GM21360 (cell line): ENCODE measurements at regions not wholly inside any gene's neighbourhood (a gene's known extent, or its start where the extent isn't known, plus 50 kb on each side); places are given as distances from the start of the nearest gene placed in this dataset.

ENCODE experiments used
- ATAC-seq: cut with Tn5 transposase; IDR thresholded peaks from one replicate; pipeline ENCODE4 v1.9.1; 2021; ENCODE audit warnings: mild to moderate bottlenecking, moderate library complexity; ENCODE audit not compliant: unreplicated experiment

DNA sequence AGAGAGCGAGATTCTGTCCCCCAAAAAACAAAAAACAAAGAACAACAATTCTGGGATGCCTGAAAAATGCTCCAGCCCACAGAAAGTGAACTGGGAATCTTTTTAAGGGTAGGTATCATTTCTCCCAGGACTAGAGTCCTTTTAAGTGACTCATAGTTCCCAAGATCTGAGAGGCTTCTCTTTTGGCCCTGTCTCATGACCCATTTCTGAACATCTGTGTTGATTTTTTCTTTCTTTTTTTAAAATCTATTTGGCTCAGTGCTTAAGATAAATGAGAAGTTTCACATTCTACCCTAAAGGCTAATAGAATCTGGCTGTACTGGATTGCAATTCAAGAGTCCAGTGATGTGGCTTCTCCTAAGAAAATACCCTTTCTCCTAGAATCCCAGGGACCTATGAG is 217.6 kb upstream of the FOXQ1 start:
- ATAC-seq: no peak

DNA sequence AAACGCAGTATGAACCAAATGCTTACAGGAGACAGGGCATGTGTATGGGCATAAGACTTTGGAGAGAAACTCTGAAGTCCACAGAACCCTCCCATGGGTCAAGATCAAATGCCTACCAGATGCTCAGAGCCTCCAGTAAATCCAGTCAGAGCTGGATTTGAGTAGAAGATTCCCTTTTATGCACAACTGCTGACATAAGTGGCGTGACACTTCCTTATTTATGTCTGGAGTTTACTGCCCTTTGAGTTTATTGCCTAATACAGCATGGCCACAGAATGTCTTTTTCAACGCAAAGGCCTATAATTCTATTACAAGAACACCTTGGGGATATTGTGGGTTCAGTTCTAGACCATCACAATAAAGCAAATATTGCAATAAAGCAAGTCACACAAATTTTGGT is 220.0 kb upstream of the FOXQ1 start:
- no peak for ATAC-seq

DNA sequence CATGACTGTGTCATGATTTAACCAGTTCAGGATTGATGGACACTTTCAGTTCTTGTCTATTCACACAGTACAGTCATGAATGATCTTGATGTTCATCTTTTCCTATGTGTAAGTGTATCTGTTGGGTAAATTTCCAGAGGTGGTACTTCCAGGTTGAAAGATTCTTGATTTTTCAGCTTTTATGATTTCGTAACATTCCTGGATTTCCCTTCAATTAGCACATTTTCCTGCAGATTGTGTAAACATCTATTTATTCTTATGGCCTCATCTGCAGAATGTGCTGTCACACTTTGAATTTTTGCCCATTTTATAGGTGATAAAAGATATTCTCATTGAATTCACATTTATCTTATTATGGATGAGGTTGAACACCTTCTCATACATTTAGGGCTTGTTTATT is 222.0 kb upstream of the FOXQ1 start:
- no peak for ATAC-seq

DNA sequence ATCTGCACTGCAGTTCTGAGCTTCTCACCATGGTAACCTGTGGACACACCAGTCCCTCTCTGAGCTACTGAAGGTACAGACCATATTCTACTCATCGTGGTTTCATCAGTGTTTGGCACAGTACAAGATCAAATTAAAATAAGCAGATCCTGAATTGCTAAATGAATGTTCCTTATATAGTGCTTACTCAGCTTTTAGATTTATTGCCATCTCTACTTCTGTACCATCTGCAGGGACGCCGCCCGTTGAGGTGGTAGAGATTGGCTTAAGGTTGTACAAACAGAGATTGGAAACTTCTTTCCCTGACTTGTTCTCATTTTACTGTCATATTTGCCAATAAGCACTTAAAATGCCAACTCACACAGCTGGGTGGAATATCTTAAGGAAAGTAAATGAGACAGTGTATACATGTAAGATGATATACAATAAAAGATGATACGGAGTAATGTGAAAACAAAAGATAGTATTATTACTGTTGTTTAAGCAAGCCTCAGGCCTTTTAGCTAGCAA is 223.4 kb upstream of the FOXQ1 start:
- no peak for ATAC-seq

DNA sequence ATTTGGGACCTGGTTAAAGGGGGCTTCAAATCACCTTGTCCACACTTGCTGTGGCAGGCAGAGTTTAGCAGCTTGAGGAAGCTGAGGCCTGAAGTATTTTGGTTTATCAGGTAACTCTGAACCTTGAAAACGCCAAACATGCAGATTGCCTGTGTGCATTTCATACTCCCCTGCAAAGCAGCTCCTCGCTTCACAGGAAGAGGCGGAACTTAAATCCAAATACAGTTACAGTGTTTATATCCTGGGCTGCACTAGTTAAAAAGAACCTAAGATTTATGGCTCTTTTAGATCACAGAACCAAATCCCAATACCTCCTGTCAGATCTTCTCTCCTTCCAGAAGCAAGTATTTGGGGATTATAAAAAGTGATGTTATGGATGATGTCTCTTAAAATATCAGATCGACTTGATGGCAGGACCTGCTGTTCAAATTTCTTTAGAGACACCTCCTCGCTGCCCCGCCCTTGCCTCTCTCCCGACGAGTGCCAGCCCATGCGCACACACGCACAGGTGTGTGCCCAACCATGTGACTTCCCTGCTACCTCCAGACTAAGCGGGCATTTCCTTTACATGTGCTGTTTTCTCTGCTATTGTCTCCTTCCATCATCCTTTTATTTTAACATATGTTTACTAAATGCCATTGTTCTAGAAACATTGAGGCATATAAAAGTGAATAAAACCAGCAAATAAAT is 224.6 kb upstream of the FOXQ1 start:
- ATAC-seq: no peak

DNA sequence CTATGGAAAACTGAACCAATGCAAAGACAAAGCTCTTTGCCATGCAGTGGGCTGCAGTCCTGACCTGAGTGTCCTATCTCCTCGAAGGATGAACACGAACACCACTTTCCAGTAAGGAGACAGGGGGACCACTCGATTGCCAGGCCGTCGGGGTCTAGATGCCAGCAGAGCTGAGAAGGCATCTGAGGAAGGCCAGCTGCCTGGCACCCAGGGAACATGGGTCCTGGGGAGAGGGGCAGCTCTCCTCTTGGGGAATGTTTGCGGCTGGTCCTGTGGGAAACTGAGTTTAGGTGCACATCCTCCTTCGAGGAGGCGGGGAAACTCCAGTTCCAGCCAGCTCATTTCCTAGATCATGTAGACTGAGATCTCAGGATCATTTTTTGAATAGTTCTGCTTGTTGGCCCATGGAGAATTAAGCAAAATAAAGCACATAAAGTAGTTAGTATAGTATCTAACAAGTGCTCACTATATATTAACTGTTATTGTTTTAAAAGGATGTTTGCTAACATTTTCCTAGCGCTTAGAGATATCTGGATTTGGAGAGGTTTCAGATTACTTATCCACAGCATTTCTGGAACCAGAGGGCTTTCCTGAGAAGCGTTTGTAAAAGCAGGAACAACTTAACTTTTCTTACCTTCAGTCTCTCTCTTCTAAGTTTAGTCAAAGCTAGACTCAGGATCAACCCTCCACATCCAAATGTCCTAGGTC is 225.3 kb upstream of the FOXQ1 start:
- ATAC-seq: no peak

DNA sequence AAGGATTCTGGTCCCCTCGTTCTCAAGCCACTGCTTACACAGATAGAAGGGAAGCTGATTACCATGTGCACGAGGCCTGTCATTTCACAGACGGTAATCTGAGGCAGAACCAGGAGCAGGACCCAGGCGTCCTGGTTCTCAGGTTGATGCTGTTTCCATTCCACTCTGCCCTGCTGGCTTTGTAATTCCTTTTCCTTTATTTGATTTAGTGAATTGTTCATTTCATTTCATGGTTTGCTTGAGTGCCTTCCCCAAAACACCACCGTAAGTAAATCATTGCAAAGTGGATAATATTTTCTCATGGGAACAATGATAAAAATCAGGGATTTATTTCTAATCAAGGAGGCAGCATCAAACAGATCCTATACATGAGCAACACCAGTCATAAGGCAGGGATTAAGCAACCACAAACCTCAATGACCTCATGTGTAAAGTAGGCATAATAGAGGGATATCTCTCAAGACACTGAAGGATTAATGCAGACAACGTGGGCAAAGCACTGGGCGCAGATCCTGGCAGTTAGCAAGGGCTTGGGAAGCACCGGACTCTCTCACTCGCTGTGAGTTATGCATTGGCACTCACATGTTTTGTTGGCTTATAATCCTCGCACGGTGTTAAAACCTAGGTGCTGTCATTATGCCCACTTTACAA is 229.5 kb upstream of the FOXQ1 start:
- no peak for ATAC-seq

DNA sequence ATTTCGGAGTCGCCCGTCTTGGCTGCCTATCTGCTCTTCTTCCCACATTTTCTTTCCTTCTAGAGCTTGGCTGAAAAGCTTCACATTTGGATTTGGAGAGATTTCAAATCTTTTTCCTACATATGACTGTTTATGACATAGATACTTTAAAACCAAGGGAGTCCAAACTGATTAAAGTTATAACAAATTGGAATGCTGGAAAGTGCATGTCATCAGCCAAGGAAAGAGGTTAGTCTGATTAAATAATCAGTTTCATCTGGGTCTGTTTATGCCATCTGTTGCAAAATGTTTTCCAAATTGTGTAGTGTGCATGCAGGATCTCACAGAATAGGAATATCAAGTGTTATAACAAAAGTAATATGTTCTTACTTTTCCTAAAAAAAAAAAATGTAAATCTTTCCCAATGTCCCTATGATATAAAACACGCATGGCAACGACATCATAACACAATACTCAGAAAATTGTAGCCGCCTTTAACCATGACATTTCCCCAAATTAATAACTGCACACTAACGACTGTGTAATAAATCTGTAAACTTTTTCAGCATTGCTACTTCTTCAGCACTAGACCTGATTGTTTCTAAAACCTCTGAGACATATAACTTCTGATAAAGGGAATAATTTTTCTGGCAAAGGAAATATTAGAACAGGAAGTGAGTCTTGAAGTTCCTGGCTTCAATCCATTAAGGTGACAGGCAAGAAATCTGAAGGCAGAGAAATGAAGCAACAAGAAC is 230.2 kb upstream of the FOXQ1 start:
- ATAC-seq: no peak

DNA sequence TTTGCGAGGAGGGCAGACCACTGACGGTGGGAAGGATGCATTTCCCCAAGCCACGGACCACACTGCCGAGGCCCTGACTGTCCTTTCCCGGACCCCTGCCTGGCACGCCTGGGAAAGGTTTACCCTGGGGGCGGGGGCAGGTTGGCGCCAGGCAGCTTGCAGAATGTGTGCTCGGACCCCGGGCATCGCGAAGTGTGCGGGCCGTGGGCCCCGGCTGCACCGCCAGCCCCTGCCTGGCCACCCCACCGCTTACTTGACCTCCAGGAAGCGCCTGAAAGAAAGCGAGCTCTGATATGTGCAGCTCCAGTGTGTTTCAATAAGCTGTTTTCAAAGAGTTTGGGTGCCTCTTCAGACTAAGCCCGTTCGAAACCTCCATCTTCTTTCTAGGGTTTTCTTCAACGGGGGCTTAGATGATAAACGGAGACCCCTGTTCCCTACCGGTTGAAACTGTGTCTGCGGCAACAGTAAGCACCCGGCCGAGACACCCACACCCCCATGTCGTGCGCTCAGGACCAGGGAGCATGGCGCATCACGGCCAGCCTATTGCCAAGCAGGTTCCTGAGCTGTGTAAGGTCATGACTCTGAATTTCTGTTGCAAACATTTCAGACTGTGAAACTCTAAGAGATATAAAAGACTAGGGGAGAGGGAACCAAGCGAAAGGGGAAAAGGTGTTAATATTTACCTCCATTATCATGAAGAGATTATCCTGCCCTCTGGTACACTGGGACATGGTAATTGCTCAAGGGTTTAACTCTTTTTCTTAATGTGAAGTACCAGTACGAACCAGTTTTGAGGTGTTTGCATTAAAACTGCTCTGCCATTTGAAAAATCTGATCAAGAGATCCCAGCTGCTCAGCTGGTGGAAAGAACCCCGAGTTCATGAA is 231.2 kb upstream of the FOXQ1 start:
- no peak for ATAC-seq

DNA sequence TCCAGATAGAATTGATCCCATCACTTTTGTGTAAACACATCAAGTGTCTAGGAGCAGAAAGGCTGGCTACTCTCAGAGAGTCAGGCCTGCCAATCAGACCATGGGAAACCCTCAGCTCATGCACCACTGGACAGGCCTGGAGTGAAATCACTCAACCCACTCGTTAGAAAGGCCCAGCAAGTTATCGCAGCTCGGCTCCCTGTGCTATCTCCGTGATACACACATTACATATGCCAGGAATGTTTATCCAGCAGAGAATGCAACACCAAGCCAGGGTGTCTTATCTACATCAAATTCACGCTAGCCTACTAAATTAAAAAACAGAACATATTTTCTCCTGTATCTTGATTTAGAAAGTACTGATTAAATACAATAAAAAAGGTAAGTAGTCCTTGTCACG is 232.4 kb upstream of the FOXQ1 start:
- no peak for ATAC-seq

DNA sequence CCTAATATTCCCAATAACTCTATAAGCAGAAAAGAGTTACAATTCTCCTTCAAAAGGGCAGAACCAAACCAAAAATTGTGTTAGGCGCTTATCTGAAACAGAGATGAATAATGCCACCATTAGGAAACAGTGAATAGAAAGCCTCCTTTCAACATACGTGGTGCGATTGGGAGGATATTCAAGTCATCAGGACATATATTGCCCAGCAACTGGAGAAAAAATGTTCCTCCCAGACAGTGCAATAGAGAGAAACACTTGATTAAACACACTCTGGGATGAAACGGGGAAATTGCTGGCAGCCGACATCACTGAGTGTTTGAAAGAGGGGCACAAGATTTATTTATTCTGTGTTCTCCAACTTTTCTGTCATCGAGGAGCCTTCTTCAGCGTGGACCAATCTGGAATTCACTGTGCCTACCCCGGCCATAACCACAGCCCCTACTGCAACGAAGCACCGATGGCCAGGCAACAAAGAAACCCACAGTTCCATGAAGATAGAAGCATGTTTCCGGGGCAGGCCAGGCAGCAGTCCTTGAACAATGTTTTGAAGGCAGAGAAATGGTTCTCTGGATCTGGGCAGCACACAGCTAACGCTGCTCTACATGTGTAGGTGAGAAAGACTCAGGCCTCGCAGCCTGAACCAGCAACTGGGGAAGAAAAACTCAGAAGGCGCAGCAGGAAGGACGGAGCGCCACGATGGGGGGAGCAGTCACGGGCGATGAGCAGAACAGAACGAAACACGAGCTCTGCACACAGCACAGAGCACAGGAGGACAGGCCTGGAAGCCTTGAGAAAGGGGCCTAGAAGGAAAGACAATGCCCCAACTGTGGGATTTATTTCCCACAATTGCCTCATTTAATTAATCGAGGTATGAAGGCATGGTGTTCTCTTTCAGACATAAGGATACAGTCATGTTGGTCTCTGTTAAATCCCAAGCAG is 234.2 kb upstream of the FOXQ1 start:
- no peak for ATAC-seq

DNA sequence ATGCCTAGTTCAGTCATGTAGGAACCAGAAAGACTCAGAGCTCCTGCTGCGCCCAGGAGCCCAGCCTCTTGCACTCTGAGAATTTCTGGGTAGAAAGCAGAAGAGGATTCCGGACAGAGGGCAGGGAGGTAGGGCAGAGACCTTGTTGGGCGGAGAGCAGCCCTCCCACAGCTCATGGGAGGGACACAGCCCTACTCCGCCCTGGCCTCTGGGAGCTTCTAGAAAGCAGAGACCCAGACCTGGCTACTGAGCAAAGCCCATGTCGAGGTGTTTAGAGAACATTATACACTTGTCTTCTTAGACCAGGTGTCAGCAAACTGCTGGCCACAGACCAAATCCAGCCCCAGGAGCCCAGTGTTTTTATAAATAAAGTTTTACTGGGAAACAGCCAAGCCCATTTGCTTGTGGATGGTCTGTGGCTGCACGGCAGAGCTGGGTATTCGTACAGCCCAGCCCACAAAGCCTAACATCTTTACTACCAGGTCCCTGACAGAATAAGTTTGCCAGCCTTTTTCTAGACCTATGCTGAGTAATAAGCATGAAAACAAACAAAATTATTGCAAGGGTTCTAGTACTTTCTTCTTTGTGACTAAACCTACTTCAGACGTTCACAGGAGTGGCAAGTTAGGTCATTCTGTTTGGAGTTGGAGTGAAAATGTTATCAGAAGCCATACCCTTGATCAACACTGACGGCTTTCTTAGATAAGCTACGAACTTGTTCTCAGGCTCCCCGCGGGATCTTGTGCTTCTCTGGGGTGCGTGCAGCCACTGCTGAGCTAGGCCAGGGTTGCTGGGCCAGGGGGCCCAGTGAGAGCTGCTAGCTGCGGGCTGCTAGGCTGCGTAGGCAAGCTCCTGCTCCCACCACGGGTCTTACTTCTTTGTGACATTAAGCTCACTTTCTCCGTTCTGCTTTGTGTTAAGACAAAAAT is 235.1 kb upstream of the FOXQ1 start:
- ATAC-seq: no peak

DNA sequence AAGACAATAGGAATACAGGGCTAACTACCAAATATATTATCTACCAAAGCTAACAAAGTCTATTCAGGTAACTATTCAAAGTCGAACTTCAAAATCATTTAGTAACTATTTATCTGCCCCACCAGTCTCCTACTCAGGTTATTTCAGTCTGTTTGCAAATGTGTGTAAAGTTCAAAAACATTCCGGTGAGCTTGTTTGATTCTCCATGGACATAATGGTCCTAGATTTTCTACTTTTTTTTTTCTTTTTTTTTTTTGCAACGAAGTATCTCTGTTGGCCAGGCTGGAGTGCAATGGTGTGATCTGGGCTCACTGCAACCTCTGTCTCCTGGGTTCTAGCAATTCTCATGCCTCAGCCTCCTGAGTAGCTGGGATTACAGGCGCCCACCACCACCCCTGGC is 236.0 kb upstream of the FOXQ1 start:
- no peak for ATAC-seq

DNA sequence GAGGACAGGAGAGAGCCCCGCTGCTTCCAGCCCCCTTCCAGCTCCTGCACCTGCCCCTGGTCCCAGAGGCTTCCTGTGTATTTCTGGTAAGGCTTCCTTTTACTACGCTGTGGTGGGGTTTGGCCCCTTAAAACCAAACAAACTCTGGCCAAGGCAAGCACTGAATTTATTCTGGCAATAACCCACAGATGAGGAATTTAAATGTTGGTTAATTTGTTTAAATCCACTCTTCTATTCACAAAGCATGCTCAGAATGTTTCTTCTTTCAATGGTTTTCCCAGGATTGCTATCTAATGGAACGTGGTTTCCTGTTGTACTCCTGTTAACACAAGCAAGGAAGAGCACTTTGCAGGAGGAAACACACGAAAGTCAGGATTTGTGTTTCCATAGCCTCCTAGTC is 236.5 kb upstream of the FOXQ1 start:
- no peak for ATAC-seq

DNA sequence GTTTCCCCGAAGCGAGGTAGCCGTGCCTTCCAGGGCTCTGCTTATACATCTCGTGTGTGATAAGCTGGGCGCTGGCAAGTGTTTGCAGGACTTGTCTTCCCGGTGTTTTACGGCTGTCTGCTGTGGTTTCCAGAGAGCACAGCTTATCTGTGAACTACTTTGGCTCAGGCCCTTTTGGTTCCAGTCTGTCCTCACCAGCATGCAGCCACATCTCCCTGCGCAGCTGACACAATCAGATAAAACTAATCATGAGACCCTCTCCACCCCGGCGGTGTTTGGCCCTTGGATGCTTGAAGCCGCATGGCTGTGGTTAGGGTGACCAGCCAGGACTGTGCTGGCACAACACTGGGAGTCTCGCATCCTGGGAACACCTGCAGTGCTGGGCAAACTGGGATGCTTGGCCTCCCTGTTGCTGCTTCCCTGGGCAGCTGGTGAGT is 241.8 kb upstream of the FOXQ1 start:
- ATAC-seq: no peak

DNA sequence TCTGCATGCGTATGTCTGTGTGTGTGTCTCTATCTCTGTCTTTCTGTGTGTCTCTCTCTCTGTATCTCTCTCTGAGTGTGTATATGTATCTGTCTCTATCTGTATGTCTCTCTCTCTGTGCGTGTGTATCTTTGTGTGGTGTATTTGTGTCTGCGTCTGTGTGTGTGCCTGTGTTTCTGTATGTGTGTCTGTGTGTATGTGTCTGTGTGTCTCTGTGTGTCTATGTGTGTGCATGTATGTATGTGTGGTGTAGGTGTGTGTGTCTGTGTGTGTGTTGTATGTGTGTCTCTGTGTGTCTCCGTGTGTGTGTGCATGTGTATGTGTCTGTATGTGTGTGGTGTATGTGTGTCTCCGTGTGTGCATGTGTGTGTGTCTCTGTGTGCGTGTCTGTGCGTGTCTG is 243.0 kb upstream of the FOXQ1 start:
- ATAC-seq: no peak

DNA sequence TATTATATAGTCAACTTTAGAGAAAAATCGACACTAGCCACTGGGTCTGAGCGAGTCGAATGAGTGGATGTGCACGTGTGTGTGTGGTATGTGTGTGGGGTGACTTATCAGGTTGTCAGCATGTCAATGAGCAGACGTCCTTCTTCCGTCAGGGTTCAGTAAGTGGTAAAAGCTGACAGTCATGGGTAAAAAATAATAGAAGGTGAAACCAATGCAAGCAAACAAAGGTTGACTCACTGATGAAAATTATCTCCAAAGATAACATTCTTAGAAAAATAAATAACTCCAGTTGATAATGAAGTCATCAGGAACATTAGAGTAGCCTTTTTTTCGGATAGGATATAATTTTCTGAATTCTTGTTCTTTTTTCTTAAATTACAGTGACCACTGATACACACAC is 243.8 kb upstream of the FOXQ1 start:
- no peak for ATAC-seq

DNA sequence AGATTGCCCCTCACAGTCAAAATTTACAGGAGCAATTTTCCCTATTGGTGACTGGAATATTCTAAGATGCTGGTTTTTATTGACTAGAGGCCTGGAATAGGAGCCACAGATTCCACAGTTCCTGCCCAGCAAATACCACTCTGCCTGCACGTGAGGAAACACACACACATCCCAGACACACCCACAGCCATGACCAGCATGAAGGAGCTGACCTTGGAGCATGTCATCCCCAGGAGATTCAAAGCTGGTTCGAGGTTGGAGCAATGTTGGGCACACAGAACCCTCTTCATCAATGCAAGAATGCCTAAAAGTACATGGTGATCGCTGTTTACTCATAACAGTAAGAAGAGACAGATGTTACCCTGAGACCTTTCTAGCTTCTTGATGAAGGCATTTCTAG is 244.6 kb upstream of the FOXQ1 start:
- ATAC-seq: no peak
